ENCODE measurements at regions not wholly inside any gene's neighbourhood (a gene's known extent, or its start where the extent isn't known, plus 50 kb on each side); places are given as distances from the start of the nearest gene placed in this dataset.

DNA sequence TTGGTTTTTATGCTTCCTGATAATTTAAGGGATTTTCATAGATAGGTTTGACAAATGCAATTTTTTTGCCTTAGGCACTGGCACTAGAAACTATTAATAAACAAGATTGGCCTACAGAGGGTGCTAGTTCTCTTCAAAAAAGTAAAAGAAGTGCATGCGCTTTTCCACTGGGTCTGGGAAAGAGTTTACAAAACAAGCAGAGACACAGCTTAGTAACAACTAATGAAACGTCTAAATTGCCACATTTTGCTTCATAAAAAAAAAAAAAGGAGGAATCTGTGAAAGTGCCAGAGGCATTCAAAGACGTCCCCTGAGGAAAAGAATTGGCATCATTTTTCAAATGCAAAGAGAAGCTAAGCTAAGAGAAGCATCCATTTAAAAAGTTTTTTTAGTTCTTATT lies 58.3 kb upstream of the EEA1 start:
- DNase-seq (ENCODE audit: insufficient read length, low spot score) (no peak), FAIRE-seq (peak; percentile 92)
- TF ChIP-seq POLR2A (IDR thresholded peaks at IDR 0.05; ENCODE audit: low read depth, low read length): no peak

DNA sequence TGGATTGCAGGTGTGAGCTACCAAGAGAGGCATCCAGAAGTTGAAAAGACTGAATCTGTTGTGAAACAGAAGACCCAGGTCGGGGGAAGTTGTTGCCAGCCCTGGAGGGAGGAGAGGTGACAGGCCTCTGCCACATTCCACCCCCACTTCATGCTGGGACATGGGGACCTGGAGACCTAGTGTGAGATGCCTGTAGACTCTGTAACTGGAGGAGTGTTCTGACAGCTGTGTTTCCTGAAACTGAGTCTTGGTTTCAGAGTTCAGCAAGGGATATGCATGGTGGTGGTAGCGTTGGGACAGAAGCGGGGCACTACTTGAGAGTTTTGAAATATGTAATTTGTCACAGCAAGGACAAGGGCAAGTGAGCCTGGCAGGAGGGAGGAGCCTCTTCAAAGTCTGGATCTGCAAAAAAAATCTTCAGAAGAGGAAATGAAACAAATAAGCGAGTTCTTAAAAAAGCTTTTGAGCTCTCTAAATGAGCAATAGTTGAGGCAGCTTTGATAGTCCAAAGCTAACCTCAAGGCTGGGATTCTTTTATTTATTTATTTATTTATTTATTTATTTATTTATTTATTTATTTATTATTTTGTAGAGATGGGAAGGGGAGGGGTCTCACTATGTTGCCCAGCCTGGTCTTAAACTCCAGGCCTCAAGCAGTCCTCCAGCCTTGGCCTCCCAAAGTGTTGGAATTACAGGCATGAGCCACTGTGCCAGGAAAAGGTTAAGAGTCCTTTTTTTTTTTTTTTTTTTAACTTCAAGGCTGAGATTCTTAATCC lies 58.9 kb upstream of the EEA1 start:
- DNase-seq (ENCODE audit: insufficient read length, low spot score): no peak
- TF ChIP-seq POLR2A (IDR thresholded peaks at IDR 0.05; ENCODE audit: low read depth, low read length): no peak
- FAIRE-seq: no peak

DNA sequence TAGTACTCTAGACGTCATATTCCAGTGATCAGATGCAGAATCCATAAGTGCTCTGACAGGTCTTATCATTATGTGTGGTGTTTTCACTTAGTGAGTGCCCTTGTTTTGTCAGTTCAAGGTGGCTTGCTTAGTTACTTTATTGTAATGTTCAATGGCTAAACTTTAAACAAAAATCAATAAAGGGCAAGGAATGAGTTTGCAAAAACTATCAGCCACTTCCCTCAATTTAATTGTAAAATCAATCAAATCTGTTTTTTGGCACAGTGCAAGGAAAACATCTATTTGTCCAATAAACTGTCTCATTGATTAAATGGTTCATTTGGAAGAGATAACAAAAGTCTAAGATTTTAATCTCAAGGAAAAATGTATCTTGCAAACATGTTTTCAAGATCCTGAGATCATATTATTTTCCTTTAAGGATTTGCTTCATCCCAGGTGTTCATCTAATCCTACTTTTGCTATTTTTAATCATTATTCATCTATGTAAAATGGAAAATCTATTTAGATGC lies 59.6 kb upstream of the EEA1 start:
- DNase-seq (ENCODE audit: insufficient read length, low spot score) (no peak), FAIRE-seq (no peak)
- no peak for TF ChIP-seq POLR2A (IDR thresholded peaks at IDR 0.05; ENCODE audit: low read depth, low read length)

GRCh38 chr12:92989715-92990484 lies 60.8 kb upstream of the EEA1 start:
- no peak for TF ChIP-seq POLR2A (IDR thresholded peaks at IDR 0.05; ENCODE audit: low read depth, low read length)
- no peak for DNase-seq (ENCODE audit: insufficient read length, low spot score)
- no peak for FAIRE-seq

DNA sequence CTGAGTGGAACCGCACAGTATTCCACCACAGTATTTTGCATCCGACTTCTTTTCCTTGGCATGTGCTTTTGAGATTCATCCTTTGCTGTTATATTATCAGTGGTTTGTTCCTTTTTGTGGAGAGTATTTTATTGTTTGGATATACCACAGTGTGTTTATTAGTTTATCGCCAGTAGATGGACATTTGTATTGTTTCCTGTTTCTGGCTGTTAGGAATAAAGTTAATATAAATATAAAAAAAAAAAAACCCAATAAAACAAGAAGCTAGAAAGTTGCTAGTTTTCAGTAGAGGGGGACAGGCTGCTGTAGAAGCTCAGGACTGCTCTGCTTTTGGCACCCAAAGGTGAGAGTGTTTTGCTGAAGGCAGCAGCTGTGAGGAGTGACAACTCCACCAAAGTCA lies 62.0 kb upstream of the EEA1 start:
- DNase-seq (ENCODE audit: insufficient read length, low spot score) (no peak), FAIRE-seq (no peak)
- TF ChIP-seq POLR2A (IDR thresholded peaks at IDR 0.05; ENCODE audit: low read depth, low read length): no peak

- FAIRE-seq (no peak), DNase-seq (ENCODE audit: insufficient read length, low spot score) (no peak)
- no peak for TF ChIP-seq POLR2A (IDR thresholded peaks at IDR 0.05; ENCODE audit: low read depth, low read length)
Measured at GRCh38 chr12:92992041-92992440, 62.9 kb upstream of the EEA1 start.

DNA sequence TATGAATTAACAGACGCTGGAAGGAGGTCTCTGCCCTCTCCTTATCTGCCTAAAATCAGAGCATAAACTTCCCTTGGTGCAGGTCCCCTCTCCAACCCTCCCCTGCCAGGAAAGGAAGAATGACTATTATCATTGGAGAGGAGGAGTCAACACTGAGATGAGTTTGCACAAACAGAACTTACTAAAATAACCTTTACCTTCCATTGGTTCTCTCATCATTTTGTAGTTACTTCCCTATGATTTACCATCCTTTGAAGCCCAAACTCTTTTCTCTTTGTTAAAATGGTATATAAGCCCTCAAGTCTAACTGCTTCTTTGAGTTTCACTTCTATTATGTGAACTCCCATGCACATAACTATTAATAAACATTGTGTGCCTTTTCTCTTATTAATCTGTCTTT lies 64.2 kb upstream of the EEA1 start:
- no peak for TF ChIP-seq POLR2A (IDR thresholded peaks at IDR 0.05; ENCODE audit: low read depth, low read length)
- DNase-seq (ENCODE audit: insufficient read length, low spot score) (no peak), FAIRE-seq (no peak)

GRCh38 chr12:92995258-92995903 lies 66.3 kb upstream of the EEA1 start:
- DNase-seq (ENCODE audit: insufficient read length, low spot score): no peak

GRCh38 chr12:93000026-93000425 lies 70.9 kb upstream of the EEA1 start:
- DNase-seq (ENCODE audit: insufficient read length, low spot score) (no peak), FAIRE-seq (no peak)
- no peak for TF ChIP-seq POLR2A (IDR thresholded peaks at IDR 0.05; ENCODE audit: low read depth, low read length)

More at GRCh38 chr12:92995258-92995903, 66.3 kb upstream of the EEA1 start:
- no peak for TF ChIP-seq POLR2A (IDR thresholded peaks at IDR 0.05; ENCODE audit: low read depth, low read length)
- FAIRE-seq: no peak

DNA sequence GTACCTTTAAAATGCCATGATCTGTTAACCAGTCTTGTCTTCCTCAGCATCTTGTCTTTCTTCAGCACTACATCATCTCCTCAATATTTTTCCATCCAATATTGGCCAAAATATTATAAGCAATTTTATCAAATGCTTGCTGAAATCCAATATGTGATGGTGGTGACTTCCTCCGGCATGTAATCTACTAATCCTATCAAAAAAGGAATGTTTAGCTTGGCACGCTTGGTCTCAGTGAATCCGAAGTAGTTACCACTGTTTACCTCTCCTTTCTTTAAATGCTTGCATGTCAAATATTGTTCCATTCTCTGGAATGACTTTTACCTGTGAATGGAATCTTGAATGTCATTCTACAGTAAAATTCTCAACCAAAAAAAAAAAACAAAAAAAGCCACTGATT lies 72.3 kb upstream of the EEA1 start:
- DNase-seq (ENCODE audit: insufficient read length, low spot score): no peak
- no peak for TF ChIP-seq POLR2A (IDR thresholded peaks at IDR 0.05; ENCODE audit: low read depth, low read length)
- FAIRE-seq: no peak

DNA sequence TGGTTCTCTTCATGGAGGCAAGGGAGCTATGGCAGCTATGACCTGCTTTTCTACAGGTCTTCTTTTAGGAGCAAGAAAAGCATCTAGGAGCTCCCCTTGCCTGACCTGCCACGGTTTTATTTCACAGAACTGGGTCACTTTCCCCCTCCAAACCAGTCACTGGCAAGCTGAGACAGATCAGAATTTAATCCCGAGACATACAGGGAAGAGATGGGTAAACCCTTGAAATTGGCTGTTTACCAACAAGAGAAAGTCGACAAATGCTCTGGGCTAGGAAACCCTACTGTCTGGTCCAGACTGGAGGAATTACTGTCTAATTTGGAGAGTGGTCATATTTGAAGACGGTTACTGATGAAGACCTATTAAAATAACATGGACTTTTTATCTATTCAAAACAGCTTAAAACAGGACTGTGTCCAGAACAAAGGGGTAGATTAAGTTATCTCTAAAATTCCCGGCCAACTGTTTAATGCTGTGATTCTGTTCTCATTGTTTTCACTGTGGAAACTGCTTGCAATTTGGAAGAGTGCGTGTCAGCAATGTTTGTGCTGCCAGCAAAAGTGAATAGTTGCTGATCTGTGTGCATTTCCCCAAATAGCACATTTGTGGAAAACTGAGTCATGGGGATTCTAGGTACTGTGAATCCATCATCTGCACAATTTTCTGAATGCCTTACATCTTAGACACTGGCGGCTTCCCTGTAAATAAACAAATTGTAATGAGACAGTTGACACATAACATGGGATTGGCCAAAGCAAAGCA lies 73.4 kb upstream of the EEA1 start:
- no peak for TF ChIP-seq POLR2A (IDR thresholded peaks at IDR 0.05; ENCODE audit: low read depth, low read length)
- FAIRE-seq (no peak), DNase-seq (ENCODE audit: insufficient read length, low spot score) (no peak)

DNA sequence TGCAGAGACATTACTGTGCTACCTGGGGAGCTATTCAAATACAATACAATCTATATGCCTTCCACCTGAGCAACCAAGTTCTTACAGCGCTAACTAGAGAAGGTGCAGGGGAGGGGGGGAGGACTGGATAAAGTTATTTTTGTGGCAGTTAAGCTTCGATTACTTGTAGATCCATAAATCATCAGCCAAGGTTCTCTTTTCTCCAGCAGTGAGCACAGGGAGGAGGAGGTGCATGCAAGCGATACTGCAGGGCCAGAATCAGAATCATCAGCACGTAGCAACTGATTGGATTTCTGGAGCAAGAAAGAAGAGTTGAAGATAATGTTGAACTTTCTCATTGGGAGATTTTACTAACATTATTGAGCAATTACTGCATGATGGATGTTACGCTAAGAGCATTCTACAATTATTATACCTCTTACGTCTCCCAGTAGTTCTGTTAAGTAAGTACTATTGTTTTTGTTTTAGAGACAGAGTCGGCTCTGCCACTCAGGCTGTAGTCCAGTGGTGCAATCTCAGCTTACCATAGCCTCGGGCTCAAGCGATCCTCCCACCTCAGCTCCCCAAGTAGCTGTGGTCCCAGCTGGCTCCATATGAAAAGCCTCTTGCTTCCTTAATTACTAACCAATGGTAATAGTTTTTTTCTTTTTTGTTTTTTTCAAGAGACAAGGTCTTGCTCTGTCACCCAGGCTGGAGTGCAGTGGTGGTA lies 74.6 kb upstream of the EEA1 start:
- no peak for DNase-seq (ENCODE audit: insufficient read length, low spot score)
- FAIRE-seq: no peak
- TF ChIP-seq POLR2A (IDR thresholded peaks at IDR 0.05; ENCODE audit: low read depth, low read length): no peak

GRCh38 chr12:93005928-93006392 lies 76.9 kb upstream of the EEA1 start:
- DNase-seq (ENCODE audit: insufficient read length, low spot score) (no peak), FAIRE-seq (no peak)
- TF ChIP-seq POLR2A (IDR thresholded peaks at IDR 0.05; ENCODE audit: low read depth, low read length): no peak

Data from H54 (cell line).